PFSK-1 (cell line): ENCODE measurements at regions not wholly inside any gene's neighbourhood (a gene's known extent, or its start where the extent isn't known, plus 50 kb on each side); places are given as distances from the start of the nearest gene placed in this dataset.

Source experiments
- POLR2AphosphoS5 ChIP-seq: IDR thresholded peaks from 2 replicates; pipeline ENCODE4 v1.6.1; 2012; ENCODE audit warnings: low read depth, mild to moderate bottlenecking, control low read depth, low read length, moderate library complexity
- SIN3A ChIP-seq: IDR thresholded peaks from 2 replicates; pipeline ENCODE4 v1.6.1; 2012; ENCODE audit warnings: mild to moderate bottlenecking, low read length, moderate library complexity, borderline replicate concordance; ENCODE audit not compliant: insufficient read depth
- TAF1 ChIP-seq: IDR thresholded peaks from 2 replicates; pipeline ENCODE4 v1.6.1; 2012; ENCODE audit warnings: low read length, control low read depth, borderline replicate concordance; ENCODE audit not compliant: insufficient read depth

DNA sequence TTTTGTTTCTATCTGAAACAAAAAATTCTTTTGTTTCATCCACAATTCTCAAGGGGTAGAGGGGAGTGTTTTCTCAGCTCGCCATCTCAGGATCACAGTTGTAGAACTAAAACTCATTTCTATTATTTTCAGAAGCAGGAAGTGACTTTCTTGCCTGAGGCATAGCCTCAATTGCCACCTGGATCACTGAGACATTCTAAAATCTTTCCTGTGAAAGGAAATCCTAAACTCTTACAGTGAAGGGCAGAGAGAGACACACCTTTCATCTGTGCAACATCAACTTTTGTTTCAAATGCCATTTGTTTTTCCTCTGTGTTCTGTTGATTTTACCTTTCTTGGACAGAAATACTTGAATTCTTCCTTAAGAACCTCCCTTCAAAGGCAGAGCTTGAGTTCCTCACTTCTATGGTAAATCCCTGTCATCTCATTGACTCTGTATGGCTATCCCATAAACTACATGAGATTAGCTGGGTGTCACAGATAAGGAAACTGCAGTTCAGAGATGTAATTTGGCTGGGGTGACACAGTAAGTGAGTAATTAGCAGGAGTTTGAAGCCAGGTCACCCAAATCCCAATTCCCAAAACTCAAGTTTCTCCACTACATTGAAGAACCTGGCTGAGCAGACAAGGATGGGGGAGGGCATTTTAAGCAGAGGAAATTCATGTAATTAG, 224.4 kb upstream of the HTR2A start:
- no peak for TF ChIP-seq TAF1
- no peak for TF ChIP-seq SIN3A
- no peak for TF ChIP-seq POLR2AphosphoS5
